HCEC 1CT (cell line): ENCODE measurements at regions not wholly inside any gene's neighbourhood (a gene's known extent, or its start where the extent isn't known, plus 50 kb on each side); places are given as distances from the start of the nearest gene placed in this dataset.
"Not testable (repeated sequence)": the region's sequence is repeated elsewhere in the genome, so short reads cannot be mapped to it uniquely, and the experiment has no call there.

ENCODE experiments used
- DNase-seq: peaks from one replicate; pipeline ENCODE4 v3.0.0-alpha.2; 2017

- DNase-seq = no peak
These were observed 1220.9 kb downstream of the GALC start for GRCh38 chr14:86772075-86772474.

DNA sequence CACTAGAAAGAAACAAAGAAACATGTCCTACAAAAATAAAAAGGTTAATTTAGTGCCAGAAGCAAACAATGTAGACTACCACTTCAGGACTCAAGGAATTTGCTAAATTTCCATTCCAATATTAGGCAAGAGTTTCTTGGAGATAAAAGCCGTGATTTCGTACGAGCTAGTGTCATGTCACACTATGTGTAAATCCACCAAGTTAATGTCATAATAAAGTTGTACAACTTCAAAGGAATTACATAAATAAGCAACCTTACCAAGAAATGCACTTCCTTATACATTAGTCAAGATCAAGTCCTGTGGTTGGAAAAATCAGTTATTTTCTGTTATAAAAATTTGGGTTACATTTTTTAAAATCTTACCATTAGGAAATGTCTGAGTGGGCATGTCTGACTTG lies 1222.8 kb downstream of the GALC start:
- no peak for DNase-seq

GRCh38 chr14:86766469-86766868 lies 1226.5 kb downstream of the GALC start:
- DNase-seq = no peak

DNA sequence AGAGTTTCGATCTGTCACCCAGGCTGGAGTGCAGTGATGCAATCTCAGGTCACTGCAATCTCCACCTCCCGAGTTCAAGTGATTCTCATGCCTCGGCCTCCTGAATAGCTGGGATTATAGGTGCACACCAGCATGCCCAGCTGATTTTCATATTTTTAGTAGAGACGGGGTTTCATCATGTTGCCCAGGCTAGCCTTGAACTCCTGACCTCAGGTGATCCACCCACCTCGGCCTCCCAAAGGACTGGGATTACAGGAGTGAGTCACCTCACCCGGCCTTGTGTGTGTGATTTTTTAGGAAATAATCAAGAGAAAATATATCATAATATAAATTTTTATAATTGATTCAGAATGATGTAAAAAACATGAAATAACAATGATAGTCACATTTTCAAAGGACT lies 1231.4 kb downstream of the GALC start:
- DNase-seq = no peak

DNA sequence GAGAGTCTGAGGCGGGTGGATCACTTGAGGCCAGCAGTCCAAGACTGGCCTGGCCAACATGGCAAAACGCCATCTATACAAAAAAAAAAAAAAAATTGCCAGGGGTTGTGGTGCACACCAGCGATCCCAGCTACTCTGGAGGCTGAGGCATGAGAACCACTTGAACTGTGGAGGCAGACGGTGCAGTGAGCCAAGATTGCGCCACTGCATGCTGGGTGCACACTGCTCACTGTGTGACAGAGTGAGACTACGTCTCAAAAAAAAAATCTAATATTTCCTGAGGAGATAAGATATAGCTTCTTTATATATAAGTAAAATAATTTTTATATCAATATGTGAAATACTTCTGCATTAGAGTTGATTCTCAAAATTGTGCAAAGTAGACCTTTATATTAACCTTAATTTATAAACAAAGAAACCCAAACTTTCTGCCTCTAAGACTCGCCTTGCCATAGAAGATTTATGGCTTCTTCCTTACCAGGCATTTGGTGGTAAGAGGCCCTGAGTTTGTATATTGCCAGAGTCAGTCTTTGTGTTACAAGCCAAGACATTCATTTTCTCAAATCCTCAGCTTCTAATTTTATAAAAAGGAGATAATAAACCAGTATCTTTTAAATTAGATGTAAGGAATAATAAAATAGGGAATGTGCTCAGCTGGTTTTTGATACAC lies 1226.7 kb downstream of the FLRT2 start:
- DNase-seq = no peak

GRCh38 chr14:86750488-86750887 lies 1220.5 kb downstream of the FLRT2 start:
- not testable (repeated sequence) for DNase-seq

DNA sequence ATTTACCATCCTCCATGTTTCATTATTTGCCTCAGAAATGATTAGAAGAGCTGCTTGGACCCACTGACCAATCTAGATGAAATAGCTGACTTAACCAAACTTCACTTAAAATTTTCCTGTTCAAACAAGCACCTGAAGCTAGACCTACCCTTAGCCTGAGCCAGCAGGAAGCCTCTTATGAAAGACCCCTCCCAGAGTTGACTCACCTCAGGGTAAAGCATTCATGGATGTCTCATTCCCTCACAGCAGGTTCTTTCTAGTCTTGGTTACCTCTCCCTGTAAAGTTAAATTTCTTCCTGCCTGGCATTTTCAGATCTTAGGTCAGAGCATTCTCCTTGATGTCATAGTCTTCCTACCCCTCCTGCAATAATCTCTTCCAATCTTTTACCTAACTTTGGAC lies 1209.8 kb downstream of the FLRT2 start:
- no peak for DNase-seq

- not testable (repeated sequence) for DNase-seq
These were observed 1201.5 kb downstream of the FLRT2 start for GRCh38 chr14:86731427-86731826.

DNA sequence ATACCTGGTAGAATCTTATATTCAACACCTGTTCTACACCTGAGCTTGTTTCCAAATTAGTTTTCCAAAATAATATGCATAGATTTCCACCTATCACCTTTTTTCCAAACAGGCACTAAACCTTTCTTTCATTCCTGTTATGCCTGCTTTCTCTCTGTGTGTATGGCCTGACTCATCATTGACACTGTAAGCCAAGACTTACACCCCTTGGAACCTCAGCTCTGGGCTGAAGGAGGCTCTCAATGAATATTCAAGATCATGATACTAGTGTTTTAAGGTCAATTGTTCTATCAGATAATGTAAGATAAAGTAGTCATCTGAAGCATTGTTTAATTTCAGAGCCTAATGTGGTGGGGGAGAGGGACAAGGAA lies 1193.3 kb downstream of the FLRT2 start:
- DNase-seq = no peak

GRCh38 chr14:86722612-86723253 lies 1192.8 kb downstream of the FLRT2 start:
- no peak for DNase-seq

GRCh38 chr14:86714575-86714974 lies 1184.6 kb downstream of the FLRT2 start:
- DNase-seq = no peak

- DNase-seq = no peak
These were observed 1184.2 kb downstream of the FLRT2 start for GRCh38 chr14:86714153-86714552.

GRCh38 chr14:86712727-86713126 lies 1182.8 kb downstream of the FLRT2 start:
- no peak for DNase-seq

DNA sequence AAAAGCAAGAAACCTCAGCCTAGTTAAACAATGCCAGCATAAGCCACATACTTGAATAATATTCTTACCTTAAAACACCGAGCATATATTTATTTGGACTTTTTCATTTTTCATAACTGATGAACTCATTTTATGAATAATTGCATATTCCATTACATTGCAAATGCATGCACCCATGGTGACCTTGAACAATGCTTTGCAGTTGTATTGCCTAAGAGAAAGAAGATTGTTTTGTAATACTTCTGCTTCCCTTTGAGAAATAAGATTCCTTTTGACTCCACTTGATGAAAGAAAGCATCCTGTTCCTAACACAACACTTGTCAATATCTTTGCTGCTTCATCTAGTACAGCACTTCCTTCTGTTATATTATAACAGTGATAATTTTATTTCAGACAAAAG lies 1182.2 kb downstream of the FLRT2 start:
- DNase-seq = no peak

DNA sequence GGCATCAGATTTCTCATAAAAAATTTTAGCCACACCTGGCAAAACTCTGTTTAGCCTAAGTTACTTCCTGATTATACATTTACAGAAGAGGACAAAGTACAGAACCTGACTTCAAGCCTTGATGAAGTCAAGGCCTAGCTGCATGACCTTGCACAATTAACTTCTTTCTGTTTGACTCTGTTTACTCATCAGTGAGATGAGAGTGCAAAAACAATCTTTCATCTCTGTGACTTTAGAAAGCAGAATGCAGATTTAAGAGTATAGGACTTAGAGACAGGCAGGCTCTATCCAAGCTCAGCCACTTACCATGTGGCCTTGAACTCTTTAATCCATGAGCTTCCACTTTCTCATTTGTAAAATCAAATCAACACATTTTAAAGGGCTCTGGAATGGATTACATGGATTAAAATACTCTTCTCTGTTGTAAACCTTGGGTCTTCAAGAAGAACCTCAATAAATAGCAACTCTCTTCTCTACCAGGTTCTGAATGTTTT lies 1178.9 kb downstream of the FLRT2 start:
- no peak for DNase-seq

DNA sequence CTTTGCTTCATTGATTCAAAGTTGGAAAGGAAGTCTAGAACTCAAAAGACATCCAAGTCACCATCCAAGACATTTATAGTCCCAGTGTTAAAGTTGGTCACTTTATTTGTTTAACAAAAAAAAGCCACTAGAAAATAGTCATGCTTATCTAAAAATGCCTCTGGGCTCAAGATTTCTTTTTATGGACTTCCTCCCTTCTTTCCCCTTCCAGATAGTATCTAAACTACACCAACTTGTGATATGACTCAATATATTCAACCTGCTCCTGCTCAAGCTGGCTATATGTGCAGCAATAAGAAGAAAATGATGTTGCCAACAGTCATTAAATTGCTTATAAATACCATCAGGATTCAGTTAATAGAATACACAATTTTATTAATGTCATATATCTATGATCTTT lies 1177.1 kb downstream of the FLRT2 start:
- DNase-seq = no peak

- DNase-seq = peak; percentile 1
These were observed 1153.6 kb downstream of the FLRT2 start for GRCh38 chr14:86683561-86683960.

DNA sequence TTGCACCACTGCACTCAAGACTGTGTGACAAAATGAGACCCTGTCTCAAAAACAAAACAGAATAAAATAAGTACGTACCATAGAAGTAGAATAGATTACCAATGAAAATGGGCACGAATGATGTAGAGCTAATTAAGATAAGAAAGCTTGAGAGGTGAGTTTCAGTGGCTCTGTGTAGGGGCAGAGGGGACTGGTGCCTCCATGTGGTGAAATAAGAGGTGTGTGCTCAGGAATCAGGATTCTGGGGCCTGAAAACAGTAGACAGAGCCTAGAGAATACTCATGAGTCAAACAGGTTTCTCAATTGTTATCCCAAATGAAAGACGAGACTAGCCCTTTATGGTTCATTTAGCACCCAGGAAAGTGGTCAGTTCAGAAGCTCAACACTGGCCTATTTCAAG lies 1145.1 kb downstream of the FLRT2 start:
- no peak for DNase-seq

DNA sequence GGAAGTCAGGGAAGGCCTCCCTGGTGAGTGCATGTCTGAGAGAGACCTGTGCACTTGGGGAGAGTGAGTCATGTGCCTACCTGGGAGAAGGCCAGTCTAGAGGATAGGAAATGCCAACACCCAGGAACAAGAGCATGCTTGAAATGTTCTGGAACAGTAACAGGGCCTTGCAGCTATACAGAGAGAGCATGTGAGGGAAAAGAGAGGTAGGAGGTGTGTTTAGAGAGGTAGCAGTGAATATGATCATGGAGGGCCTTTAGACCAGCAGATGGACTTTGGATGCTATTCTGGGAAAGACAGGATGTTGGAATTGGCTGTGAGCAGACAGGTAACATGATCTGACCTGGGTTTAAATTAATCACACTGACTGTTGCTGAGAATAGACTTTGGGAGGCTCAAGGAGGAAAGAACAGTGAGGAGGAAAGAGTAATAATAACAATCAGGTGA lies 1143.6 kb downstream of the FLRT2 start:
- no peak for DNase-seq

- no peak for DNase-seq
These were observed 1142.1 kb downstream of the FLRT2 start for GRCh38 chr14:86672080-86672479.

- DNase-seq = no peak
These were observed 1136.0 kb downstream of the FLRT2 start for GRCh38 chr14:86665975-86666374.

- no peak for DNase-seq
These were observed 1132.4 kb downstream of the FLRT2 start for GRCh38 chr14:86662334-86662733.

GRCh38 chr14:86654558-86655184 lies 1124.7 kb downstream of the FLRT2 start:
- peak; percentile 3 for DNase-seq

GRCh38 chr14:86652526-86652925 lies 1122.6 kb downstream of the FLRT2 start:
- DNase-seq = peak; percentile 4
